ENCODE measurements at regions not wholly inside any gene's neighbourhood (a gene's known extent, or its start where the extent isn't known, plus 50 kb on each side); places are given as distances from the start of the nearest gene placed in this dataset.
"Not testable (repeated sequence)": the region's sequence is repeated elsewhere in the genome, so short reads cannot be mapped to it uniquely, and the experiment has no call there.

DNA sequence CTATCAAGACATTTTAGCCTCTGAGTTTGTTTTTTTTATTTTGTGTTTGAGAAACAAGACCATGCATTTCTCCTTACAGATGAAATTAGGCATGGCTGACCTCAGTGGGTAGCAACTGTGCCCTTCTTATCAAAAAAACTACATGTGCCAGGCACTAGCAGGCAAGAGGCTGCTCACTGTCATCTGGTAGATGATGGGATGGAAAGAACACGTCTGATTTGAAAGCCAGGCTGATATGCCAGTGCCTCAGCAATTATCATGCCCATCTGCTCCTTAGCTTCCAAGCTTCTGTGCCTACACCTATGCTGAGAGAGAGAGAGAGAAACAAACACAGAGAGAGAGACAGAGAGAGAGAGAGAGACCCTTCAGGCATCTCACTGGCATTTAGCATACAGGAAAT lies 149.9 kb downstream of the C6orf118 start:
- ATAC-seq (no peak), DNase-seq (no peak)
- POLR2A ChIA-PET, result no interaction called here
- H3K4me3 Mint-ChIP-seq, result no peak overlapping the region
- H3K27ac Mint-ChIP-seq, result no peak overlapping the region
- CTCF ChIA-PET, result no interaction called here
- H3K27me3 Mint-ChIP-seq, result no peaks in the 10 kb centered on the region
- intact Hi-C loops (cut with DNase I, micrococcal nuclease), result no loop called here
- peaks cover 5% of the 10 kb centered on the region for H3K9me3 Mint-ChIP-seq (ENCODE audit: low read depth)
- H3K36me3 Mint-ChIP-seq (ENCODE audit: low read depth), result no peaks in the 10 kb centered on the region
- H3K4me1 Mint-ChIP-seq, result no peaks in the 10 kb centered on the region

DNA sequence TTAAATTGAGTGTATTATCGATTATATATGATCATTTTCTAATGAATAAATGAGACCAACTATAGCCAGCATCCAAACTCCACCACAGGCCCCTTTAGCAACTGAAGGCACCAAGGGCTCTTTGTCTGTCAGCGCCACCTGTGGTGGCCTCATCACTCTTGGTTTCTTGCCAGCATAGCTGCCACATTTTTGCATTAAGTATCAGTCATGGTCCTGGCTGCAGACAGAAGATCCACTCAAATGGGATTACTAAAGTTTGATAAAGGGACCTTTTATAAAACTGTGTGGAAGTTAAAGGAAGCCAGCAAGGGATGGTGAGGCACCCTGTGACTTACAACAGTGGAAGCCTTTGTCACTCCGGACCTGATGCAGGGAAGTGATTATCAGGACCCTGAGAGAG lies 162.9 kb downstream of the C6orf118 start:
- no peaks in the 10 kb centered on the region for H3K36me3 Mint-ChIP-seq (ENCODE audit: low read depth)
- CTCF ChIA-PET, result no interaction called here
- no peaks in the 10 kb centered on the region for H3K27me3 Mint-ChIP-seq
- DNase-seq (no peak), ATAC-seq (no peak)
- H3K4me1 Mint-ChIP-seq, result no peaks in the 10 kb centered on the region
- intact Hi-C loops (cut with DNase I, micrococcal nuclease), result no loop called here
- POLR2A ChIA-PET, result no interaction called here
- peaks cover 5% of the 10 kb centered on the region for H3K9me3 Mint-ChIP-seq (ENCODE audit: low read depth)
- H3K27ac Mint-ChIP-seq, result no peak overlapping the region
- H3K4me3 Mint-ChIP-seq, result no peak overlapping the region

DNA sequence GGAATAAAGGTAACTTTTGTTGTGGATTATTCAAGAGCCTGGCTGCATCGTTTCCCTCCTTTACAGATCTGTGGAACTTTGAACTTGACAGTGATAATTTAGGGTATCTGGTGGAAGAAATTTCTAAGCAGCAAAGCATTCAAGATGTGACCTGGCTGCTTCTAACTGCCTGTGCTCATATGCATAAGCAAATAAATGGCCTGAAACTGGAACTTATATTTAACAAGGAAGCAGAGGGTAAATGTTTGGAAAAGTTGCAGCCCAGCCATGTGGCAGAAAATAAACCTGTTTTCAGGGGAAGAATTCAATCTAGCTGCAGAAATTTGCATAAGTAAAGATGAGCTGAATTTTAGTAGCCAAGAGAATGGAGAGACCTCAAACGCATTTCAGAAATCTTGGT lies 173.5 kb downstream of the C6orf118 start:
- H3K9me3 Mint-ChIP-seq (ENCODE audit: low read depth), result peaks cover 12% of the 10 kb centered on the region
- no peak overlapping the region for H3K4me3 Mint-ChIP-seq
- ChIA-PET CTCF (no interaction called here), POLR2A (no interaction called here)
- DNase-seq (no peak), ATAC-seq (no peak)
- no peaks in the 10 kb centered on the region for H3K36me3 Mint-ChIP-seq (ENCODE audit: low read depth)
- no peak overlapping the region for H3K27ac Mint-ChIP-seq
- intact Hi-C loops (cut with DNase I, micrococcal nuclease), result no loop called here
- H3K27me3 Mint-ChIP-seq, result no peaks in the 10 kb centered on the region
- no peaks in the 10 kb centered on the region for H3K4me1 Mint-ChIP-seq

DNA sequence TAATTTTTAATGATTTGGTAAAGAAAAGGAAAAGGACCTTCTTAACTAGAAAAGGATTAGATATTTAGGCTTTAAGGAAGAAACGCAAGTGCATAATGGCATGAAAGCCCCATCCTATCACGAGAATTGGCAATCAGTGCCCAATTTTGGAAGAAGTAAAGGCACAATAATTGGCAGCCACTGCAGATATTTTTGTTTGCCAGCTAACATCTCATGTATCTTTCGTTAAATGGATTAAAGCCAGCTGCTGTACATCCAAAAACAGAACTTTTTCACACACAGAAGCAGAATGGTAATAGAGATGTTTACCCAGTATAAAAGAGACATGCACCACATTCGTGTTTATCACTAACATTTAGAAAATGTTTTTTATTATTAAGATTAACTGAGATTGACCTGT lies 180.3 kb downstream of the C6orf118 start:
- no peaks in the 10 kb centered on the region for H3K4me1 Mint-ChIP-seq
- peaks cover 7% of the 10 kb centered on the region for H3K9me3 Mint-ChIP-seq (ENCODE audit: low read depth)
- DNase-seq, result no peak
- ChIA-PET POLR2A (no interaction called here), CTCF (no interaction called here)
- no peak overlapping the region for H3K27ac Mint-ChIP-seq
- no peaks in the 10 kb centered on the region for H3K36me3 Mint-ChIP-seq (ENCODE audit: low read depth)
- intact Hi-C loops (cut with DNase I, micrococcal nuclease), result no loop called here
- no peak for ATAC-seq
- H3K27me3 Mint-ChIP-seq, result no peaks in the 10 kb centered on the region
- no peak overlapping the region for H3K4me3 Mint-ChIP-seq

DNA sequence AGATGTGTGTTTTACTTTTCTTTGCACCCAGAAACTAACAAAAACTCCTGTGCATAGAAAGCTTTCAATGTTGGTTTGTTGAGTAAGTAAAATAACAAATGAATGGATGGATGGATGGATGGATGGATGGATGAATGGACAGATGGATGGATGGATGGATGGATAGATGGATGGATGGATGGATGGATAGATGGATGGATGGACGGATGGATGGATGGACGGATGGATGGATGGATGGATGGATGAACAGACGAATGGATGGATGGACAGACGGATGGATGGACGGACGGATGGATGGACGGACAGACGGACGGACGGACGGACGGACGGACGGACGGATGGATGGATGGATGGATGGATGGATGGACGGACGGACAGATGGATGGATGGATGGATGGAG lies 181.7 kb downstream of the C6orf118 start:
- ATAC-seq; H3K36me3 Mint-ChIP-seq (ENCODE audit: low read depth); intact Hi-C loops (cut with DNase I, micrococcal nuclease); CTCF ChIA-PET; H3K9me3 Mint-ChIP-seq (ENCODE audit: low read depth); H3K4me3 Mint-ChIP-seq; POLR2A ChIA-PET; H3K27me3 Mint-ChIP-seq; H3K4me1 Mint-ChIP-seq; DNase-seq; H3K27ac Mint-ChIP-seq: not testable (repeated sequence)

- DNase-seq; ATAC-seq; H3K4me1 Mint-ChIP-seq; POLR2A ChIA-PET; H3K27me3 Mint-ChIP-seq; intact Hi-C loops (cut with DNase I, micrococcal nuclease); H3K4me3 Mint-ChIP-seq; H3K9me3 Mint-ChIP-seq (ENCODE audit: low read depth); CTCF ChIA-PET; H3K36me3 Mint-ChIP-seq (ENCODE audit: low read depth); H3K27ac Mint-ChIP-seq: not testable (repeated sequence)
Observed at GRCh38 chr6:165124681-165125080, 184.7 kb downstream of the C6orf118 start.

GRCh38 chr6:165119231-165120020 lies 190.0 kb downstream of the C6orf118 start:
- ATAC-seq (no peak), DNase-seq (no peak)
- H3K36me3 Mint-ChIP-seq (ENCODE audit: low read depth), result no peaks in the 10 kb centered on the region
- H3K4me1 Mint-ChIP-seq, result no peaks in the 10 kb centered on the region
- intact Hi-C loops (cut with DNase I, micrococcal nuclease), result no loop called here
- H3K27me3 Mint-ChIP-seq, result no peaks in the 10 kb centered on the region
- H3K9me3 Mint-ChIP-seq (ENCODE audit: low read depth), result peaks cover 6% of the 10 kb centered on the region
- H3K27ac Mint-ChIP-seq, result no peak overlapping the region
- POLR2A ChIA-PET, result no interaction called here
- CTCF ChIA-PET, result interaction anchor here (1.3 kb wide), 1 partner anchor 25 kb away, joined by 3 read pairs; no protein-coding TSS in a partner anchor
- no peak overlapping the region for H3K4me3 Mint-ChIP-seq

DNA sequence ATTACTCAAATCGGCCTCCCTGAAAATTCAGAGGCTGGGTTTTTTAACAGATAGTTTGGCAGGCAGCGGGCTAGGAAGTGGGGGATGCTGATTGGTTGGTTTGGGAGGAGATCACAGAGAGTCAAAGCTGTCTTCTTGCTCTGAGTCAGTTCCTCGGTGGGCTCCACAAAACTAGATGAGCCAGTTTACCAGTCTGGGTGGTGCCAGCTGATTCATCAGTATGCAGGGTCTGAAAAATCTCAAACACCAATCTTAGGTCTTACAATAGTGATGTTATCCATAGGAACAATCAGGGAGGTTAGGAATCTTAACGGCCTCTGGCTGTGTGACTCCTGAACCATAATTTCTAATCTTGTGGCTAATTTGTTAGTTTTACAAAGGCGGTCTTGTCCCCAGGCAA lies 190.7 kb downstream of the C6orf118 start:
- CTCF ChIA-PET, result interaction anchor here (1.3 kb wide), 1 partner anchor 24 kb away, joined by 3 read pairs; no protein-coding TSS in a partner anchor
- H3K27me3 Mint-ChIP-seq, result no peaks in the 10 kb centered on the region
- H3K27ac Mint-ChIP-seq, result no peak overlapping the region

GRCh38 chr6:165117806-165118205 lies 191.6 kb downstream of the C6orf118 start:
- POLR2A ChIA-PET, result no interaction called here
- Mint-ChIP-seq H3K27ac (no peak overlapping the region), H3K36me3 (ENCODE audit: low read depth) (no peaks in the 10 kb centered on the region), H3K27me3 (no peaks in the 10 kb centered on the region), H3K4me1 (no peaks in the 10 kb centered on the region), H3K9me3 (ENCODE audit: low read depth) (peaks cover 12% of the 10 kb centered on the region), H3K4me3 (no peak overlapping the region)
- CTCF ChIA-PET, result interaction anchor here (0.6 to 1.0 kb wide), 2 partner anchors 9 to 1697 kb away, joined by 3 read pairs; no protein-coding TSS in a partner anchor
- DNase-seq (no peak), ATAC-seq (no peak)
- intact Hi-C loops (cut with DNase I, micrococcal nuclease), result no loop called here

More for the DNA sequence above, 190.7 kb downstream of the C6orf118 start:
- no peaks in the 10 kb centered on the region for H3K4me1 Mint-ChIP-seq
- no peak for ATAC-seq
- peaks cover 12% of the 10 kb centered on the region for H3K9me3 Mint-ChIP-seq (ENCODE audit: low read depth)
- intact Hi-C loops (cut with DNase I, micrococcal nuclease), result no loop called here
- no peak overlapping the region for H3K4me3 Mint-ChIP-seq
- no peak for DNase-seq
- POLR2A ChIA-PET, result no interaction called here
- H3K36me3 Mint-ChIP-seq (ENCODE audit: low read depth), result no peaks in the 10 kb centered on the region

DNA sequence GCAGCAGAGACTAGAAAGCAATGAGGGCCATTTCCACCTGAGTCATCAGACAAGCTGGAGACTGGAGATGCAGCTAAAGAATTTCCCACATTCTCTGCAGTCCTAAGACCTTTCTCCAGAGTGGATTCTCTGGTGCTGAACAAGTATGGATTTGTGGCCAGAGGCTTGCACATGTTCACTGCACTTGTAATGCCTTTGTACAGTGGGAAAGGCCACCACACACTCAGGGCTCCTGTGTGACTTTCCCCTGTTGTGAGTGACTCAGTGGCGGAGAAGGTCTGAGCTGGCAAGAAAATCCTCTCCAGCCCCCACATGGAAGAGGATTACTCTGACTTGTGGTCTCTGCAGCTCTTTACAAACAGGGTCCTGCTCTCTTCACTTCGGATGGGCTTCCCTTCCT lies 192.3 kb downstream of the C6orf118 start:
- ChIA-PET CTCF (interaction anchor here (0.6 to 1.0 kb wide), 2 partner anchors 9 to 1696 kb away, joined by 3 read pairs; no protein-coding TSS in a partner anchor), POLR2A (no interaction called here)
- DNase-seq (no peak), ATAC-seq (no peak)
- Mint-ChIP-seq H3K4me1 (no peaks in the 10 kb centered on the region), H3K27ac (no peak overlapping the region), H3K9me3 (ENCODE audit: low read depth) (peaks cover 12% of the 10 kb centered on the region), H3K36me3 (ENCODE audit: low read depth) (no peaks in the 10 kb centered on the region), H3K27me3 (no peaks in the 10 kb centered on the region), H3K4me3 (no peak overlapping the region)
- intact Hi-C loops (cut with DNase I, micrococcal nuclease), result no loop called here

- Mint-ChIP-seq H3K4me3 (no peak overlapping the region), H3K36me3 (ENCODE audit: low read depth) (no peaks in the 10 kb centered on the region), H3K4me1 (no peaks in the 10 kb centered on the region), H3K9me3 (ENCODE audit: low read depth) (peaks cover 16% of the 10 kb centered on the region), H3K27ac (no peak overlapping the region), H3K27me3 (no peaks in the 10 kb centered on the region)
- DNase-seq (no peak), ATAC-seq (no peak)
- intact Hi-C loops (cut with DNase I, micrococcal nuclease), result no loop called here
- ChIA-PET POLR2A (interaction anchor here (0.7 kb wide), 1 partner anchor 78 kb away, joined by 3 read pairs; no protein-coding TSS in a partner anchor), CTCF (no interaction called here)
Observed at GRCh38 chr6:165110860-165111259, 198.5 kb downstream of the C6orf118 start.

DNA sequence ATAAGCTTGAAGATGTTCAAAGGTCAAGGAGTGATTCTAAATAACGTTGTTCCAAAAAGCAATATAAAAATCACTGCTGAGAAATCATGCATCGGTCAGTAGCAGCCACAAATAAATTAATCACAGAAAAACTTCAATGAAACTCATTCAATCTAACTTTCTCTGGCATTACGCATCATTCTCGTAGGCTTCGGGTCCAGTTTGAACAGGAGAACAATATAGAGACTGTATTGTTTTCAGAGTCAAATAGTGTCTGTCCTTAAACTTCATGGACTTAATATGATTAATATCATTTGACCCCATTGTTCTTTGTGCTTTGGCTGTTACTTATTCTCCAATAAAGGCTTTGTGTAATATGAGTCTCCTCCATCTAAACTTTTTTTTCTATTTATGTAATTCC lies 200.4 kb downstream of the C6orf118 start:
- Mint-ChIP-seq H3K36me3 (ENCODE audit: low read depth) (no peaks in the 10 kb centered on the region), H3K4me3 (no peak overlapping the region), H3K4me1 (no peaks in the 10 kb centered on the region), H3K27ac (no peak overlapping the region), H3K27me3 (no peaks in the 10 kb centered on the region), H3K9me3 (ENCODE audit: low read depth) (peaks cover 9% of the 10 kb centered on the region)
- ATAC-seq (no peak), DNase-seq (no peak)
- ChIA-PET CTCF (interaction anchor here (0.7 kb wide), 1 partner anchor 8 kb away, joined by 3 read pairs; no protein-coding TSS in a partner anchor), POLR2A (no interaction called here)
- intact Hi-C loops (cut with DNase I, micrococcal nuclease), result no loop called here

Data from activated CD4-positive, alpha-beta T cell treated with anti-CD3 and anti-CD28 coated beads for 36 hours (primary cell).